GM23338 (cell line): ENCODE measurements at regions not wholly inside any gene's neighbourhood (a gene's known extent, or its start where the extent isn't known, plus 50 kb on each side); places are given as distances from the start of the nearest gene placed in this dataset.

Source experiments
- ATAC-seq: fragments of 200-7000 bp; cut with Tn5 transposase; 3 replicates; pipeline ENCODE4 v1.9.1; 2020
- DNase-seq: peaks from one replicate; pipeline ENCODE4 v3.0.0-alpha.2; 2015; ENCODE audit warnings: low spot score
- H2AFZ ChIP-seq: fragments of 200-600 bp; sonication (generic); 2 replicates; pipeline ENCODE4 v1.8.0; 2016; ENCODE audit warnings: antibody characterized with exemption, mild to moderate bottlenecking, moderate library complexity
- H3F3A ChIP-seq: fragments of 200-600 bp; sonication (generic); replicated peaks from 2 replicates; pipeline ENCODE4 v1.8.0; 2017; ENCODE audit warnings: antibody characterized with exemption, mixed run types, low read depth
- H3K27ac ChIP-seq: fragments of 200-600 bp; sonication (generic); 2 replicates; pipeline ENCODE4 v1.6.1; 2016; ENCODE audit warnings: low read depth
- H3K27me3 ChIP-seq: fragments of 200-600 bp; sonication (generic); 2 replicates; pipeline ENCODE4 v1.8.0; 2016; ENCODE audit warnings: mild to moderate bottlenecking, mixed run types, moderate library complexity; ENCODE audit not compliant: insufficient read depth
- H3K36me3 ChIP-seq: fragments of 200-600 bp; sonication (generic); 2 replicates; pipeline ENCODE4 v1.8.0; 2016; ENCODE audit warnings: mild to moderate bottlenecking; ENCODE audit not compliant: insufficient read depth
- H3K4me1 ChIP-seq: fragments of 200-600 bp; sonication (generic); 2 replicates; pipeline ENCODE4 v1.8.0; 2016; ENCODE audit warnings: mild to moderate bottlenecking, moderate library complexity; ENCODE audit not compliant: insufficient read depth
- H3K4me2 ChIP-seq: fragments of 200-600 bp; sonication (generic); 2 replicates; pipeline ENCODE4 v1.7.1; 2017; ENCODE audit warnings: mixed run types
- H3K4me3 ChIP-seq: fragments of 200-600 bp; sonication (generic); 2 replicates; pipeline ENCODE4 v1.6.1; 2016; ENCODE audit warnings: mixed run types
- H3K79me2 ChIP-seq: fragments of 200-600 bp; sonication (generic); replicated peaks from 2 replicates; pipeline ENCODE4 v1.8.0; 2017; ENCODE audit warnings: mild to moderate bottlenecking; ENCODE audit not compliant: insufficient read depth
- H3K9me2 ChIP-seq: fragments of 200-600 bp; sonication (generic); 2 replicates; pipeline ENCODE4 v1.8.0; 2017; ENCODE audit not compliant: insufficient read depth
- H4K20me1 ChIP-seq: fragments of 200-600 bp; sonication (generic); replicated peaks from 2 replicates; pipeline ENCODE4 v1.8.0; 2017; ENCODE audit warnings: mild to moderate bottlenecking; ENCODE audit not compliant: insufficient read depth
- H3K27ac Mint-ChIP-seq: 2 replicates; pipeline ENCODE4 v1.8.0; 2020; ENCODE audit warnings: inconsistent platforms, mild to moderate bottlenecking, moderate library complexity, mixed read lengths
- H3K27me3 Mint-ChIP-seq: 3 replicates; pipeline ENCODE4 v1.8.0; 2022; ENCODE audit warnings: low read depth, mild to moderate bottlenecking, moderate library complexity, mixed read lengths, inconsistent platforms; ENCODE audit not compliant: insufficient read depth, poor library complexity
- H3K36me3 Mint-ChIP-seq: 3 replicates; pipeline ENCODE4 v1.8.0; 2021; ENCODE audit warnings: low read depth, mild to moderate bottlenecking, inconsistent platforms, moderate library complexity, mixed read lengths
- H3K4me1 Mint-ChIP-seq: 3 replicates; pipeline ENCODE4 v1.8.0; 2020; ENCODE audit warnings: mild to moderate bottlenecking, inconsistent platforms, mixed read lengths
- H3K4me3 Mint-ChIP-seq: 3 replicates; pipeline ENCODE4 v1.8.0; 2021; ENCODE audit warnings: moderate library complexity, mild to moderate bottlenecking, inconsistent platforms, mixed read lengths
- H3K9me3 Mint-ChIP-seq: 3 replicates; pipeline ENCODE4 v1.8.0; 2020; ENCODE audit warnings: moderate library complexity, mild to moderate bottlenecking, inconsistent platforms, mixed read lengths
- CREB1 ChIP-seq: fragments of 250-450 bp; sonication (Bioruptor Pico); IDR thresholded peaks from 2 replicates; pipeline ENCODE4 v1.5.0; 2020; ENCODE audit warnings: low read depth, mild to moderate bottlenecking, moderate library complexity
- CTCF ChIP-seq, 2 experiments: fragments of 200-600 bp in 1 of 2; sonication (generic) in 1 of 2; conservative IDR thresholded peaks; 2 replicates each; pipeline versions ENCODE4 v1.5.1 to v1.6.1; 2016 to 2017; ENCODE audit warnings: antibody characterized with exemption in 2 of 2, low read depth in 2 of 2, mild to moderate bottlenecking in 2 of 2, moderate library complexity in 1 of 2
- ETS1 ChIP-seq: IDR thresholded peaks from 2 replicates; pipeline ENCODE4 v1.6.1; 2016; ENCODE audit warnings: antibody characterized with exemption
- EZH2 ChIP-seq: fragments of 200-600 bp; sonication (generic); IDR thresholded peaks from one replicate; pipeline ENCODE4 v1.8.0; 2017; ENCODE audit warnings: antibody characterized with exemption, mild to moderate bottlenecking, low read depth; ENCODE audit not compliant: unreplicated experiment
- EZH2phosphoT487 ChIP-seq: fragments of 200-600 bp; sonication (generic); IDR thresholded peaks from one replicate; pipeline ENCODE4 v1.8.1; 2018; ENCODE audit warnings: antibody characterized with exemption; ENCODE audit not compliant: unreplicated experiment
- JUNB ChIP-seq: IDR thresholded peaks from one replicate; pipeline ENCODE4 v1.6.1; 2016; ENCODE audit warnings: antibody characterized with exemption; ENCODE audit not compliant: unreplicated experiment
- NANOG ChIP-seq: IDR thresholded peaks from 2 replicates; pipeline ENCODE4 v1.6.1; 2016; ENCODE audit warnings: antibody characterized with exemption, borderline replicate concordance
- POLR2AphosphoS5 ChIP-seq: IDR thresholded peaks from 2 replicates; pipeline ENCODE4 v1.6.1; 2016; ENCODE audit warnings: antibody characterized with exemption, low read depth
- STAT1 ChIP-seq: IDR thresholded peaks from one replicate; pipeline ENCODE4 v1.6.1; 2016; ENCODE audit warnings: antibody characterized with exemption; ENCODE audit not compliant: unreplicated experiment
- ZNF114 ChIP-seq: fragments of 250-450 bp; sonication (Bioruptor Pico); IDR thresholded peaks from 2 replicates; pipeline ENCODE4 v1.5.0; 2020; ENCODE audit warnings: mild to moderate bottlenecking, moderate library complexity
- ZNF331 ChIP-seq: fragments of 250-450 bp; sonication (Bioruptor Pico); IDR thresholded peaks from 2 replicates; pipeline ENCODE4 v1.5.0; 2020; ENCODE audit warnings: low read depth, mild to moderate bottlenecking, moderate library complexity
- ZNF462 ChIP-seq: fragments of 250-450 bp; sonication (Bioruptor Pico); IDR thresholded peaks from 2 replicates; pipeline ENCODE4 v1.5.0; 2020; ENCODE audit warnings: mild to moderate bottlenecking, moderate library complexity

DNA sequence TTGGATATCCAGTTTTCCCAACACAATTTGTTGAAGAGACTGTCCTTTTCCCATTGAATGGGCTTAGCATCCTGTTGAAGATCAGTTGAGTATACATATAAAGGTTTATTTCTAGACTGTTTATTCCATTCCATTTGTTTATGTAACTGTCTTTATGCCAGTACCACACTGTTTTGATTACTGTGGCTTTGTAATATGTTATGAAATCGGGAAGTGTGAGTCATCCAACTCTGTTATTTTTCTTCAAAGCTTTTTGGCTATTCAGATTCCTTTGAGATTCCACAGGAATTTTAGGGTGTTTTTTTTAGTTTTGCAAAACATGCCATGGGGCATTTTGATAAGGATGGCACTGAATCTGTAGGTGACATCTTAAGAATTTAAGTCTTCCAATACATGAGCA, 188.3 kb downstream of the BMP7 start:
- Mint-ChIP-seq H3K4me3 (no peak overlapping the region), H3K4me1 (peaks cover 3% of the 10 kb centered on the region; the same call in 2 of the 3 replicates), H3K27me3 (peaks cover 7% of the 10 kb centered on the region), H3K9me3 (peaks cover 23% of the 10 kb centered on the region), H3K36me3 (peaks cover 2% of the 10 kb centered on the region; the same call in 1 of the 3 replicates), H3K27ac (no peak overlapping the region)
- Histone ChIP-seq H3K79me2 (no peaks in the 10 kb centered on the region), H3K4me1 (no peaks in the 10 kb centered on the region), H3K27me3 (no peaks in the 10 kb centered on the region), H3F3A (no peaks in the 10 kb centered on the region), H3K9me2 (no peaks in the 10 kb centered on the region), H2AFZ (no peak overlapping the region), H3K4me3 (no peak overlapping the region), H4K20me1 (no peaks in the 10 kb centered on the region), H3K36me3 (no peaks in the 10 kb centered on the region), H3K27ac (no peak overlapping the region), H3K4me2 (no peak overlapping the region)
- DNase-seq: no peak
- no peak for ATAC-seq
- TF ChIP-seq JUNB: no peak

- H3K27ac Mint-ChIP-seq: no peak overlapping the region; the same call in 1 of the 2 replicates
- no peaks in the 10 kb centered on the region for H3K27me3 ChIP-seq
- peaks cover 2% of the 10 kb centered on the region; the same call in 1 of the 3 replicates for H3K36me3 Mint-ChIP-seq
- no peak overlapping the region for H3K27ac ChIP-seq
- H2AFZ ChIP-seq: no peak overlapping the region
- no peaks in the 10 kb centered on the region for H3K79me2 ChIP-seq
- no peak for ATAC-seq
- no peaks in the 10 kb centered on the region for H3F3A ChIP-seq
- no peaks in the 10 kb centered on the region for H3K4me1 ChIP-seq
- peaks cover 3% of the 10 kb centered on the region; the same call in 1 of the 3 replicates for H3K4me1 Mint-ChIP-seq
- no peak overlapping the region for H3K4me3 Mint-ChIP-seq
- H3K9me2 ChIP-seq: no peaks in the 10 kb centered on the region
- H4K20me1 ChIP-seq: no peaks in the 10 kb centered on the region
- no peaks in the 10 kb centered on the region for H3K36me3 ChIP-seq
- peaks cover 7% of the 10 kb centered on the region for H3K27me3 Mint-ChIP-seq
- no peak for DNase-seq
- H3K4me2 ChIP-seq: no peak overlapping the region
- H3K4me3 ChIP-seq: no peak overlapping the region
- H3K9me3 Mint-ChIP-seq: peaks cover 23% of the 10 kb centered on the region
- TF ChIP-seq EZH2phosphoT487 (no peak), STAT1 (no peak), POLR2AphosphoS5 (no peak), NANOG (no peak), CREB1 (CRISPR knock-in tag) (no peak), ZNF114 (no peak), JUNB (no peak), ZNF462 (CRISPR knock-in tag) (no peak), CTCF (conservative IDR thresholded peaks at IDR 0.05; ENCODE audit: low read depth in 2 of 2) (no peak), ETS1 (no peak), ZNF331 (CRISPR knock-in tag) (no peak), EZH2 (no peak)
These were observed 187.1 kb downstream of the BMP7 start for GRCh38 chr20:57079031-57080005.
